Stimulated activated CD8-positive, alpha-beta memory T cell treated with anti-CD3 and anti-CD28 coated beads, Interleukin-15, amount 100 ng/mL, for 48 hours (primary cell): ENCODE measurements at regions not wholly inside any gene's neighbourhood (a gene's known extent, or its start where the extent isn't known, plus 50 kb on each side); places are given as distances from the start of the nearest gene placed in this dataset.
"Not testable (repeated sequence)": the region's sequence is repeated elsewhere in the genome, so short reads cannot be mapped to it uniquely, and the experiment has no call there.

ENCODE experiments used
- DNase-seq, 2 donors: peaks; one replicate each; pipeline ENCODE4 v3.0.0-alpha.2; 2020; ENCODE audit warnings: low read depth in 2 of 2

- no peak for DNase-seq
Observed at GRCh38 chr10:32217216-32217615, 129.7 kb downstream of the EPC1 start.

GRCh38 chr10:32213838-32214237 is 133.1 kb downstream of the EPC1 start:
- not testable (repeated sequence) for DNase-seq

- DNase-seq: no peak
Observed at GRCh38 chr10:32211046-32211363, 136.0 kb downstream of the EPC1 start.

GRCh38 chr10:32210306-32211045 is 136.5 kb downstream of the EPC1 start:
- no peak for DNase-seq

- DNase-seq: not testable (repeated sequence)
Observed at GRCh38 chr10:32208005-32208404, 139.0 kb downstream of the EPC1 start.

- DNase-seq: peak; percentile 18 to 37
Observed at GRCh38 chr10:32207544-32207943, 139.4 kb downstream of the EPC1 start.

- DNase-seq: no peak
Observed at GRCh38 chr10:32205670-32206069, 141.3 kb downstream of the EPC1 start.

GRCh38 chr10:32204606-32205005 is 142.4 kb downstream of the EPC1 start:
- DNase-seq: no peak

GRCh38 chr10:32199714-32200394 is 143.6 kb upstream of the KIF5B start:
- DNase-seq: no peak

- no peak for DNase-seq
Observed at GRCh38 chr10:32197423-32197822, 141.2 kb upstream of the KIF5B start.

- no peak for DNase-seq
Observed at GRCh38 chr10:32190890-32191491, 134.8 kb upstream of the KIF5B start.

GRCh38 chr10:32189400-32190084 is 133.3 kb upstream of the KIF5B start:
- no peak for DNase-seq

GRCh38 chr10:32188601-32189000 is 132.4 kb upstream of the KIF5B start:
- not testable (repeated sequence) for DNase-seq

GRCh38 chr10:32187686-32188085 is 131.5 kb upstream of the KIF5B start:
- no peak for DNase-seq

GRCh38 chr10:32183652-32184051 is 127.4 kb upstream of the KIF5B start:
- DNase-seq: not testable (repeated sequence)

- DNase-seq: no peak
Observed at GRCh38 chr10:32182476-32182875, 126.3 kb upstream of the KIF5B start.

- DNase-seq: no peak
Observed at GRCh38 chr10:32180390-32181280, 124.4 kb upstream of the KIF5B start.

GRCh38 chr10:32179836-32180235 is 123.6 kb upstream of the KIF5B start:
- no peak for DNase-seq

- not testable (repeated sequence) for DNase-seq
Observed at GRCh38 chr10:32177594-32177993, 121.4 kb upstream of the KIF5B start.

GRCh38 chr10:32175629-32176028 is 119.4 kb upstream of the KIF5B start:
- no peak for DNase-seq

- DNase-seq: no peak
Observed at GRCh38 chr10:32174349-32174893, 118.2 kb upstream of the KIF5B start.
